AG04450 (cell line): ENCODE measurements at regions not wholly inside any gene's neighbourhood (a gene's known extent, or its start where the extent isn't known, plus 50 kb on each side); places are given as distances from the start of the nearest gene placed in this dataset.

Source experiments
- CTCF ChIA-PET: fragments of 300-600, 350-600 bp; formaldehyde crosslinking; extraction: SDS; loops from one replicate; lab custom pipeline; 2022; ENCODE audit warnings: antibody characterized with exemption, inconsistent platforms; lab: Charles Lee
- POLR2A ChIA-PET: fragments of 350-600 bp; formaldehyde crosslinking; extraction: SDS; loops from one replicate; lab custom pipeline; 2021; ENCODE audit warnings: antibody characterized with exemption, inconsistent platforms; lab: Yijun Ruan, JAX
- DNase-seq: peaks from one replicate; pipeline ENCODE4 v3.0.0-alpha.2; 2011; ENCODE audit warnings: low read depth, low spot score
- H3K27ac ChIP-seq: one replicate; pipeline ENCODE4 v1.5.1; 2012; ENCODE audit warnings: low read depth, low read length, control low read depth
- H3K27me3 ChIP-seq: one replicate; pipeline ENCODE4 v1.6.0; 2012; ENCODE audit warnings: low read length; ENCODE audit not compliant: control insufficient read depth, insufficient read depth
- H3K4me3 ChIP-seq: 2 replicates; pipeline ENCODE4 v1.5.1; 2011; ENCODE audit warnings: mild to moderate bottlenecking, low read depth, low read length, control low read depth
- H3K9me3 ChIP-seq: 2 replicates; pipeline ENCODE4 v1.5.1; 2012; ENCODE audit warnings: low read length; ENCODE audit not compliant: control insufficient read depth, insufficient read depth
- TF ChIP-seq, protein P1 (sequence below): IDR thresholded peaks from 2 replicates; pipeline ENCODE4 v1.5.1; 2011; ENCODE audit warnings: low read depth, low read length, control low read depth, inconsistent platforms

DNA sequence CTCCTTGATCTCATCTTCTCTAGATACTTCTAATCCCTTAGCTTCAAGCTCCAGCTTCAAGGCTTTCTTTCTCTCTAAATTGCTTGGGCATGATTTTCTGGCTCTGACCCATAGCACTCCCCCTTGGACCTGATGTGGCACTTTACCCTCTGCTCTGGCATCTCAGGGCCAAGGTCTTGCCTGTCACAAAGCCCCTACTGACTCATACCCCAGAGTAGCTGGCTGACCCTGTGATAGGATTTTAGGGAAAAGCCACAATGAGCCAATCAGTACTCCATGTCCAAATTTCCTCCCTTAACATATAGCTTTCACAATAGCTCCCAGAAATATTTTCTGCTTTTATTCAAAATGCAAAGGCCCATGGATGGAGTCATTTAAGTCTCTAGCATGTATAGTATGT lies 488.7 kb upstream of the SPRED2 start:
- POLR2A ChIA-PET: no interaction called here
- Histone ChIP-seq H3K4me3 (no peak overlapping the region), H3K9me3 (no peaks in the 10 kb centered on the region), H3K27me3 (peaks cover 3% of the 10 kb centered on the region), H3K27ac (no peak overlapping the region)
- CTCF ChIA-PET: no interaction called here
- no peak for DNase-seq
- TF ChIP-seq, protein P1, sequence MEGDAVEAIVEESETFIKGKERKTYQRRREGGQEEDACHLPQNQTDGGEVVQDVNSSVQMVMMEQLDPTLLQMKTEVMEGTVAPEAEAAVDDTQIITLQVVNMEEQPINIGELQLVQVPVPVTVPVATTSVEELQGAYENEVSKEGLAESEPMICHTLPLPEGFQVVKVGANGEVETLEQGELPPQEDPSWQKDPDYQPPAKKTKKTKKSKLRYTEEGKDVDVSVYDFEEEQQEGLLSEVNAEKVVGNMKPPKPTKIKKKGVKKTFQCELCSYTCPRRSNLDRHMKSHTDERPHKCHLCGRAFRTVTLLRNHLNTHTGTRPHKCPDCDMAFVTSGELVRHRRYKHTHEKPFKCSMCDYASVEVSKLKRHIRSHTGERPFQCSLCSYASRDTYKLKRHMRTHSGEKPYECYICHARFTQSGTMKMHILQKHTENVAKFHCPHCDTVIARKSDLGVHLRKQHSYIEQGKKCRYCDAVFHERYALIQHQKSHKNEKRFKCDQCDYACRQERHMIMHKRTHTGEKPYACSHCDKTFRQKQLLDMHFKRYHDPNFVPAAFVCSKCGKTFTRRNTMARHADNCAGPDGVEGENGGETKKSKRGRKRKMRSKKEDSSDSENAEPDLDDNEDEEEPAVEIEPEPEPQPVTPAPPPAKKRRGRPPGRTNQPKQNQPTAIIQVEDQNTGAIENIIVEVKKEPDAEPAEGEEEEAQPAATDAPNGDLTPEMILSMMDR: no peak

DNA sequence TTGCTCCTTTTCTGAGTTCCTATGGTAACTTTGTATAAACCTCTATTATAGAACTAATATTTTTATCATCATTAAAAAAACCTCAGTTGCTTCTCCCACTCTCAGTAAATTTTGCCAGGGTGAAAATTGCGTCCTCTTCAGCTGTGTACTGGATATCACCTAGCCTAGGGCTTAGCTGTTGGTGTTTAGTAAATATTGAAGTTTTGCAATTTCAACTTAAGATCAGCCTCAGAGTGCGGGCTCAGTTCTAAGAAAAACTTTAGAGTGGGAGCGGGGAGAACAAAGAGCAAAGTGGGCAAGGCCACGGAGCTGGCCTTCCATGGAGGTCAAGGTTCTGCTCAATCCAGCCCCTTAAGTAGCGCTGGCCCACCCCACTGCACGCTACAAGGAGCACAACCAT lies 488.3 kb upstream of the SPRED2 start:
- ChIA-PET POLR2A (no interaction called here), CTCF (no interaction called here)

DNA sequence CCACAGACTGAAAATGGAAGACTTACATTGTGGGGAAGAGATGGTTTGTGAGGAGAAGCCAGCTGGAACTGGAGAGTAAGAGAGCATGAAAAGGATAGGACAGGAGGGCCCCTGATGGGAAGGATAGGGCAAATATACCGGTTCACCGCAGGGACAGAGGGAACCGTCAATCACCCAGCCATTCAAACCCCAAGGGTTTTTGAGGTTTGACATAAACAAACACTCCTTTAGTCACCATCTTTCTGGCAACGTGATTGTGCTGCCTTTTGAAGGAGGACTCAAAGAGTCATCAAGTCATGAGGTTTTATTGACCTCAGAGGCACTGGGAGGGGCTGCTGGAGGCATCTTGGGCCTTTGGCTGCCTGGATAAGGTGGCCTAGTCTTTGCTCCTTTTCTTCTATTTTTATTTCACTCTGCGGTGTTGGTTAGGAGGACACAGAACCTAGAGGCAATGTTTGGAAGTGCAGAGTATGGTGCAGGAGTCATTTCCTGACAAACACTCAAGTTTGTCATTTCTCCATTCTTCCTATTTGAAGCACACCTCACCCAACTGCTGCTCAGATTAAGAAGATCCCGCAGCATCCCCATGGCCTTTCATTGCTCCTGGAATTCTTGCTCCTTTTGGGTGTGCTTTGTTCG lies 487.3 kb upstream of the SPRED2 start:
- CTCF ChIA-PET: no interaction called here
- POLR2A ChIA-PET: no interaction called here
- Histone ChIP-seq H3K27me3 (peaks cover 3% of the 10 kb centered on the region), H3K4me3 (no peak overlapping the region), H3K9me3 (no peaks in the 10 kb centered on the region), H3K27ac (no peak overlapping the region)
- TF ChIP-seq, protein P1: no peak
- no peak for DNase-seq

More for the DNA sequence above, 488.3 kb upstream of the SPRED2 start:
- H3K4me3 ChIP-seq: no peak overlapping the region
- TF ChIP-seq, protein P1: no peak
- peaks cover 3% of the 10 kb centered on the region for H3K27me3 ChIP-seq
- no peak overlapping the region for H3K27ac ChIP-seq
- H3K9me3 ChIP-seq: no peaks in the 10 kb centered on the region
- DNase-seq: no peak

DNA sequence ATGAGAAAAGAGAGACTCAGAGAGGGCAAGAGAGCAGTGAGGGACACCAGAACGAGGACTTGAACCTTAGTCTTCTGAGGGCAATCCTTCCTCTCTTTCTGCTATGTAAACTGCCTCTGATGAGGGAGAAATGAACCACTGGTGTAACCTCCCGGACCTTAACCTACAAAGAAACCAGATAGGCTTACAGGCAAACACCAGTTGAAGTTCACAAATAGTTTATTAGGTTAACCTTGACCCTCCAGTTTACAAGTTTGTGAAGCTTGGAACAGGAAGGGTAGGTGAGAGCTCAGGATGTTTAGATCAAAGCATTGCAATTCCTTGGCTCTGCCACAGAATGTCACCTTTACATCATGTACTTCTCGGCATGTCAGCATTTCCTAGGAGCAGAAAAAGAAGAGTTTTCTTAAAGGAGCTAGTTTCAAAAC lies 486.4 kb upstream of the SPRED2 start:
- CTCF ChIA-PET: no interaction called here
- no peak for DNase-seq
- Histone ChIP-seq H3K4me3 (no peak overlapping the region), H3K9me3 (no peaks in the 10 kb centered on the region), H3K27me3 (peaks cover 3% of the 10 kb centered on the region), H3K27ac (no peak overlapping the region)
- TF ChIP-seq, protein P1: no peak
- POLR2A ChIA-PET: no interaction called here

DNA sequence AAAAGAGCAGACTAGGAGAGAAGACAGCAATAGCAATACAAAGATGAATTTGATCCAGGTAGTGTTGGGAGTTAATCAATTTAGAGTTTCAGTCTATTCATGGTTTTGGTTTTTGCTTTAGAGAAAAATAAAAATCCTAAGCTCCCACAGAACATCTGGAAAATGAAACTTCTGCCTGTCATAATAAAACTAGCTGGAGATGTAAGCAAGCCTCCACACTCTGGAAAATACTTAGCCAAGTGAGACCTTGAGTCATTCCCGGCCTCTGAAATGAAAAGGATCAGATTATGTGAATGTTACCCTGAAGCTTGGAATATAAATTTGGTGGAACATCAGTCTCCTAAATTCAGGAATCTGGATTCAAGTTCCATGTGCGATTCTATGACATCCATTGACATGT lies 485.6 kb upstream of the SPRED2 start:
- TF ChIP-seq, protein P1: no peak
- no peaks in the 10 kb centered on the region for H3K9me3 ChIP-seq
- ChIA-PET POLR2A (no interaction called here), CTCF (no interaction called here)
- DNase-seq: no peak
- H3K27ac ChIP-seq: no peak overlapping the region
- H3K27me3 ChIP-seq: peaks cover 3% of the 10 kb centered on the region
- no peak overlapping the region for H3K4me3 ChIP-seq
